ENCODE measurements at regions not wholly inside any gene's neighbourhood (a gene's known extent, or its start where the extent isn't known, plus 50 kb on each side); places are given as distances from the start of the nearest gene placed in this dataset. TPM values are rescaled to one million over a fixed set of nuclear protein-coding genes. Genes with fewer than 3 reads are reported as not detected.

Small RNA genes in the stretch of these regions (small RNA-seq; reads per million reads assigned to genes)
- gene RF00100 (171 reads per million, percentile 98 among the genes with 10 or more reads in this experiment), gene RNU1-59P (not detected)
